Skeletal muscle tissue (tissue), 3 donors: ENCODE measurements at regions not wholly inside any gene's neighbourhood (a gene's known extent, or its start where the extent isn't known, plus 50 kb on each side); places are given as distances from the start of the nearest gene placed in this dataset.

ENCODE experiments used
- H3K27ac ChIP-seq: one replicate; pipeline ENCODE4 v1.7.0; 2013; ENCODE audit warnings: mild to moderate bottlenecking, low read depth, low read length, inconsistent platforms
- H3K27me3 ChIP-seq, 3 donors: one replicate each; pipeline ENCODE4 v1.7.0; 2013; ENCODE audit warnings: low read length in 3 of 3; ENCODE audit not compliant: control insufficient read depth in 3 of 3, insufficient read depth in 3 of 3
- H3K36me3 ChIP-seq, 3 donors: one replicate each; pipeline ENCODE4 v1.7.0; 2013; ENCODE audit warnings: low read length in 3 of 3; ENCODE audit not compliant: control insufficient read depth in 3 of 3, insufficient read depth in 3 of 3
- H3K4me1 ChIP-seq, 3 donors: one replicate each; pipeline ENCODE4 v1.7.0; 2013; ENCODE audit warnings: low read length in 3 of 3, mild to moderate bottlenecking in 3 of 3; ENCODE audit not compliant: control insufficient read depth in 3 of 3, insufficient read depth in 3 of 3
- H3K4me3 ChIP-seq, 3 donors: one replicate each; pipeline ENCODE4 v1.7.0; 2013; ENCODE audit warnings: low read length in 3 of 3
- H3K9ac ChIP-seq, 3 donors: one replicate each; pipeline ENCODE4 v1.7.0; 2013; ENCODE audit warnings: low read length in 3 of 3, mild to moderate bottlenecking in 3 of 3, moderate library complexity in 2 of 3, low read depth in 1 of 3
- H3K9me3 ChIP-seq, 3 donors: one replicate each; pipeline ENCODE4 v1.7.0; 2013; ENCODE audit warnings: low read length in 3 of 3; ENCODE audit not compliant: control insufficient read depth in 3 of 3
- donor health status: Osteomylitis.

DNA sequence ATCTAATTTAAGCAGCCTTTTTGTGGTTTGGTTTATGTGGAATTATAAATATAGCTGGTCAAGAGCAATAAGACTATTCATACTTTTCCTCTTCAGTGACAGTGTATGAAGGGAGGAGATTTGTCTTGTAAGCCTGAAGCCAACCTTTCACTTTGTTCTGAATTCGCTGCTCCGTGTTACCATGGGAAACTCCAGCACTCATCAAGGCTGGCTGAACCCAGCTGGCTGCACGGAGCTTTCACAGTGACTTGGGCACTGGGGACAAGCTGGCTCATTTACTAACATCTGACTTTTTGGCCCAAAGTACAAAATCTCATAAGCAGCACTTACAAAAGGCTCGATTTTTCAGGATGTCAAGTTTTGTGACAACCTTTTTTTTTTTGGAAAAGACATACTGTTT lies 120.4 kb upstream of the GRIA4 start:
- Histone ChIP-seq H3K27ac (no peak overlapping the region), H3K9ac (peak overlapping the region in 1 of 3 donors; percentile 43), H3K36me3 (no peaks in the 10 kb centered on the region)

DNA sequence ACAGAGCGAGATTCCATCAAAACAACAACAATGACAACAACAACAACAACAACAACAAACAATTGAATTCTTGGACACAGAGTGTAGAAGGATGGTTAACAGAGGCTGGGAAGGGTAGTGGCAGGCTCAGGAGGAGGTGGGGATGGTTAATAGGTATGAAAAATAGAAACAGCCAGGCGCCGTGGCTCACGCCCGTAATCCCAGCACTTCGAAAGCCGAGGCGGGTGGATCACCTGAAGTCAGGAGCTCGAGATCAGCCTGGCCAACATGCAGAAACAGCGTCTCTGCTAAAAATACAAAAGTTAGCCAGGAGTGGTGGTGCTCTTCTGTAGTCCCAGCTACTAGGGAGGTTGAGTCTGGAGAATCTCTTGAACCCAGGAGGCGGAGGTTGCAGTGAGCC lies 122.9 kb upstream of the GRIA4 start:
- Histone ChIP-seq H3K36me3 (no peaks in the 10 kb centered on the region), H3K4me1 (no peaks in the 10 kb centered on the region), H3K9me3 (no peaks in the 10 kb centered on the region), H3K9ac (no peak overlapping the region), H3K4me3 (no peak overlapping the region), H3K27ac (no peak overlapping the region), H3K27me3 (no peaks in the 10 kb centered on the region)

More for the DNA sequence above, 120.4 kb upstream of the GRIA4 start:
- Histone ChIP-seq H3K9me3 (no peaks in the 10 kb centered on the region), H3K27me3 (no peaks in the 10 kb centered on the region), H3K4me1 (no peaks in the 10 kb centered on the region), H3K4me3 (no peak overlapping the region)

DNA sequence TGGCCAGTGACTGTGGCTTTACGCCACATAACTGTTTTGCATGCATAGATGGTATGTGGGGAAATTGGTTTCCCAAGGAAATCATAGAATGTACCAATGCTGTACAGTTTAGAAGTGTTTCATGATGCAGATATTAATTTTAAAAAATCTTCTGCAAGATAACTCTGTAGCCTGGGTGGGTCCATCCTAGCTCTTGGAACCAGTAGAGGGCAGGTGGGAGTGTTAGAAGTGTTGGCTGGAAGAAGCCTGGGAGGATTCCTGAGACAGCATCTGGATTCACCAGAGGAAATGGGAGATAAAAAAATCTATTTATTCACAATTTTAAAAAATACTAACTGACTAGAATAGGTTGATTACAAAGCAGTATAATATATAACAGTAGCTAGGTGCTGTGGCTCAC lies 139.9 kb upstream of the GRIA4 start:
- Histone ChIP-seq H3K27me3 (no peaks in the 10 kb centered on the region), H3K27ac (no peak overlapping the region), H3K9me3 (no peaks in the 10 kb centered on the region), H3K4me1 (no peaks in the 10 kb centered on the region), H3K9ac (no peak overlapping the region), H3K36me3 (no peaks in the 10 kb centered on the region), H3K4me3 (no peak overlapping the region)

DNA sequence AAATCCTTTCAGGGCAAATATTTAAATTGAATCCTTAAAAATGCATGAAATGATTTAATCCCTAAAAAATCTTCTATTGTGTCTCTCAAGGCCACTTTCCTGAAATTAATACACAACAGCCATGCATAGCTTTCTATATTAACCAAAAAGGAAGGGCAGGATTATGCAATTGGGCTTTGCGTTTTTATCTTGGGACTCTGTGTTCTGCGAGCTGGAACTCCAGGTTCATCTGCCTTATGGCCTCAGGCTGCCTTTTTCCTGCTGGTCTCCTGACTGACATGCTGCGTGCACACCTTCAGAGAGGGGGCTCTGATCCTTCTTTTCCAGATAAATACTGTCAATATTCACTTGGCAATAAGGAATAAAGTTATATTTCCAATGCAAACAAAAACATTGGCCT lies 141.7 kb upstream of the GRIA4 start:
- Histone ChIP-seq H3K4me1 (no peaks in the 10 kb centered on the region), H3K9me3 (no peaks in the 10 kb centered on the region), H3K27ac (no peak overlapping the region), H3K9ac (no peak overlapping the region), H3K27me3 (no peaks in the 10 kb centered on the region), H3K36me3 (no peaks in the 10 kb centered on the region), H3K4me3 (no peak overlapping the region)

DNA sequence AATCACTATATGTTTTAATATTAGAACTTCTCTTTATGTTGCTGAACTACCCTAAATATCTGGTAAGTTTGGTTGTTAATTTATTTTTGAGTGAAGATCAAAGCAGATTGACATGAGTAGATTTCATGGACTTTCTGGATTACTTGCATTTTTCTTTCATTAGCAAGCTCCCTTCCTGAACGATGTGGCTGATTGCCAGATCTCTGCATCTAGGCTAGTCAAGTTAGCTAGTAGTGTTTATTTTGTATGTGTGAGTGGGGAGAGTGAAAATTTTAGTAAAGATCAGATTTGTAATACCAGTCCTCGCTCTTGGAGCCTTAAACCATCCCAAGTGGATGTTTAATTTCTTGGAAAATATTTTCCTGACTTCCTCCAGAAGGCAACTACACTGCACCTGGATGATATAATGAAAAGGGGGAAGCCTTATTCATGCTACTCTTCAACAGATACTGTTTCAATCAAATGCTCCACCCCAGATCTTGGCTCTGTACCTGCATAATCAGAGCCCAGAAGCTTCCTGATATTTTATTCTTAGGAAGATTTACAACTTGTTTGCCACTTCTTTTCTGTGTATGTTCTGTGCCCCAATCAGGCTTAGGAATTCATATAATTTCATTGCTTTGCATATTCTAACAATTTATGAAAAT lies 143.2 kb upstream of the GRIA4 start:
- Histone ChIP-seq H3K9ac (no peak overlapping the region), H3K27me3 (no peaks in the 10 kb centered on the region), H3K4me1 (no peaks in the 10 kb centered on the region)

DNA sequence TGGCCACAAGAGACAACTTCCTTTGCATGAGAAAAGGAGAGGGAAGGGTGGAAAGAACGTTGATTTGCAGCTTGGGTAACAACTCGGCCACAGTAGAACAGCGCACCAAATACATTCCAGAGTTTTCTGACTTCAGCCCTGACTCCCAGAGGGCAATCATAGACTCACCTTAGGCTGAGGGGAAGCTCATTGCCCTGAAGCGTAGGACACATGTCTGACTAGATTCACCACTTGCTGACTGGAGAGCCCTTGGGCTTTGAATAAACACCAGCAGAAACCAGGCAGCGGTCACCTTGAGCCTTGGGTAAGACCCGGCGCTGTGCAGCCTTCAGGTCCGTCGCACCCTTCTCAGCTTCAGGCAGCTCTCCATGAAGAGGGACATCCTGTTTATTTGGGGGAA lies 151.8 kb upstream of the GRIA4 start:
- H3K9me3 ChIP-seq: peaks cover 0 to 4% (median 0%) of the 10 kb centered on the region in 3 donors
- no peaks in the 10 kb centered on the region for H3K4me1 ChIP-seq
- no peak overlapping the region for H3K4me3 ChIP-seq

More for the DNA sequence above, 143.2 kb upstream of the GRIA4 start:
- Histone ChIP-seq H3K36me3 (no peaks in the 10 kb centered on the region), H3K4me3 (no peak overlapping the region), H3K27ac (no peak overlapping the region), H3K9me3 (no peaks in the 10 kb centered on the region)

DNA sequence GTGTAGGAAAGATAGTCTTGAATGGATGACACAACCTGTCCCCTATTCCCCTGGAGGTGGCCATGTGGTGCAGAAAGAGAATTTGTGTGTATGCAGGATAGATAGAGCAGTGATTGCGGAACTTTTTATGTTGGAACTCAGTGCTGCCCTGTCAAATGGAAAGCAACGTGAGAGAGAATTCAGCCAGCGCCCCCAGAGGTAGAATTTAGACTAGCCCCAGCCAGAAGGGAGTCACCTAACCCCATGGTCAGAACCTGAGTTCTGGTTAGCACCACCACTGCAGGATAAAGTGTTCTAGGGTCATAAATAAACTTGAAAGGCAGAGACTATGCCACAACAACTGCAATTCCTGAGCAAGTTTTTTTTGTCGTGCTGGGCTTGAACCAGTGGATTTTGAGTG lies 152.9 kb upstream of the GRIA4 start:
- no peaks in the 10 kb centered on the region for H3K27me3 ChIP-seq
- H3K9me3 ChIP-seq: peaks cover 0 to 4% (median 0%) of the 10 kb centered on the region in 3 donors
- no peak overlapping the region for H3K9ac ChIP-seq
- no peak overlapping the region for H3K27ac ChIP-seq
- no peaks in the 10 kb centered on the region for H3K4me1 ChIP-seq
- H3K36me3 ChIP-seq: no peaks in the 10 kb centered on the region
- no peak overlapping the region for H3K4me3 ChIP-seq

More for the DNA sequence above, 151.8 kb upstream of the GRIA4 start:
- H3K27ac ChIP-seq: no peak overlapping the region
- no peaks in the 10 kb centered on the region for H3K27me3 ChIP-seq
- H3K36me3 ChIP-seq: no peaks in the 10 kb centered on the region
- H3K9ac ChIP-seq: no peak overlapping the region

DNA sequence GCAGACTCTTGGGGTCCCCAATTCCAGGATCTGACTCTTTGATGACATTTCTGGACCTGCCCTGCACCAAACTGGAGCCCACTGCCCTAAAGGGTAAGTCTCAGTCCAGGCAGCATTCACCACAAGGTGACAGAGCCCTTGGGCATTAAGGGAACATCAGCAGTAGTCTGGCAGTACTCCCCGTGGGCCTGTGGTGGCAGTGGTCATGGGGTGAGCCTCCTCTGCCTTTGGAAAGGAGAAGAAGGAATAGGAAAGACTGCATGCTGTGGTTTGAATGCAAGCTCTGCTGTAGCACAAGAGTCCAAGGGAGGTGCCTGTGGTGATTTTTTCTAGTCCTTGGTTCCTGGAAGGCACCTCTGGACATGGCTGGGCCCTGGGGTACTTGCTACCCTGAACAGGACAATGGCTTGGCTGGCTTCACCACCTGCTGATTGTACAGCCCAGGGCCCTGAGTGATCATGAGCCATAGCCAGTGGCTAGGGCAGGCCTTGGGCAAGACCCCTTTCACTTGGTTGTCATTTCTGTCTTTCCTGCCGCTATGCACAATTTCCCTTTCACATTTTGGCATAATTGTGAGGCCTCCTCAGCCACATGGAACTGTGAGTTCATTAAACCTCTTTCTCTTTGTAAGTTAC lies 160.7 kb upstream of the GRIA4 start:
- Histone ChIP-seq H3K4me3 (no peak overlapping the region), H3K9me3 (no peaks in the 10 kb centered on the region), H3K27ac (no peak overlapping the region), H3K4me1 (no peaks in the 10 kb centered on the region), H3K27me3 (no peaks in the 10 kb centered on the region), H3K9ac (no peak overlapping the region), H3K36me3 (no peaks in the 10 kb centered on the region)

DNA sequence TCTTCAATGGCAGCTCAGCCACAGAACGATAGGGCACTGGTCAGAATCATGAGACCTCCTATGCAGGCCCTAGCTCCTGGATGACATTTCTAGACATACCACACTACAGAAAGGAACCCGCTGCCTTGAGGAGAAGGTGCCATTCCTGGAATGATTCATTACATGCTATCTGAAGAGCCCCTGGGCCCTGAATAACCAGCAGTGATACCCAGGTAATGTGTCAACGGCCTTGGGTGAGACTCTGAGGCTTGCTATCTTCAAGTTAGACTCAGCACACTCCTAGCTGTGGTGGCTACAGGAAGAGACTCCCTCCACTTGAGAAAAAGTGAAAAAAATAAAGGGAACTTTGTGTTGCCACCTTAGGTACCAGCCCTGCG lies 161.2 kb upstream of the GRIA4 start:
- Histone ChIP-seq H3K9ac (no peak overlapping the region), H3K4me3 (no peak overlapping the region), H3K9me3 (peaks cover 0 to 3% (median 0%) of the 10 kb centered on the region in 3 donors), H3K27ac (no peak overlapping the region), H3K36me3 (no peaks in the 10 kb centered on the region), H3K4me1 (no peaks in the 10 kb centered on the region), H3K27me3 (no peaks in the 10 kb centered on the region)

DNA sequence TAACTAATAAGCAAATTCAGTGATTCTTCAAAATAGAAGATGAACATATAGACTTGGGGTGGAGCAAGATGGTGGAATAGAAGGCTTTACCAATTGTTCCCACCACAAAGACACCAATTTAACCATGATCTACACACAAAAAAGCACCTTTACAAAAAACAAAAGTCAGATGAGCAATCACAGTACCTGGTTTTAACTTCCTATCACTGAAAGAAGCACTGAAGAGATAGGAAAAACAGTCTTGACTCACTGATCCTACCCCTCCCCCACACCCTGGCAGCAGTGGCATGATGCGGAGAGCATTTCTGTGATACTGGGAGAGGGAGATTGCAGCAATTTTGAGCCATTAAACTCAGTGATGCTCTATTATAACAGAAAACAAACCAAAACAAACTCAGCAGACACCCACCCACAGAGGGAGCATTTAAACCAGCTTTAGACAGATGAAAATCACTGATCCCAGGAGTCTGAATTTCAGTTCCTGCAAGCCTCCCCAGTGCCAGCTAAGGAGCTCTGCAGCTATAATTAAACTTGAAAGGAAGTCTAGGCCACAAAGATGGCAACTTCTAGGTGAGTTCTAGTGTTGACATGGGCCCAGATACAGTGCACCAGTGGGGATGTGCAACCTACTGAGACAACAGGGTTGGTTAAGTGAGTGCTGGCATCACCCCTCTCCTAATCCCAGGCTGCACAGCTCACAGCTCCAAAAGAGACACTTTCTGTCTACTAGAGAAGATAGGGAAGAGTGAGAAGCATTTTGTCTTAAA lies 161.8 kb upstream of the GRIA4 start:
- no peaks in the 10 kb centered on the region for H3K36me3 ChIP-seq
- H3K4me3 ChIP-seq: no peak overlapping the region
- no peaks in the 10 kb centered on the region for H3K4me1 ChIP-seq
- no peaks in the 10 kb centered on the region for H3K27me3 ChIP-seq
- no peak overlapping the region for H3K9ac ChIP-seq
- peaks cover 0 to 3% (median 3%) of the 10 kb centered on the region in 3 donors for H3K9me3 ChIP-seq
- no peak overlapping the region for H3K27ac ChIP-seq
